HG02571 (cell line): ENCODE measurements at regions not wholly inside any gene's neighbourhood (a gene's known extent, or its start where the extent isn't known, plus 50 kb on each side); places are given as distances from the start of the nearest gene placed in this dataset.

Experiments
- ATAC-seq: cut with Tn5 transposase; IDR thresholded peaks from one replicate; pipeline ENCODE4 v1.9.1; 2021; ENCODE audit warnings: mild to moderate bottlenecking, moderate library complexity; ENCODE audit not compliant: unreplicated experiment

- ATAC-seq: no peak
Measured at GRCh38 chr17:77454242-77455095, 313.7 kb downstream of the SEC14L1 start.

GRCh38 chr17:77455111-77455890 lies 314.5 kb downstream of the SEC14L1 start:
- ATAC-seq: no peak

- no peak for ATAC-seq
Measured at GRCh38 chr17:77455891-77456260, 315.1 kb downstream of the SEC14L1 start.

GRCh38 chr17:77456271-77456950 lies 315.6 kb downstream of the SEC14L1 start:
- no peak for ATAC-seq

- no peak for ATAC-seq
Measured at GRCh38 chr17:77456951-77457548, 316.3 kb downstream of the SEC14L1 start.

GRCh38 chr17:77457572-77458201 lies 316.9 kb downstream of the SEC14L1 start:
- ATAC-seq: no peak

- ATAC-seq: no peak
Measured at GRCh38 chr17:77458202-77459017, 317.6 kb downstream of the SEC14L1 start.

- ATAC-seq: no peak
Measured at GRCh38 chr17:77459018-77459755, 318.4 kb downstream of the SEC14L1 start.

- ATAC-seq: no peak
Measured at GRCh38 chr17:77460514-77461046, 319.8 kb downstream of the SEC14L1 start.

GRCh38 chr17:77461277-77462057 lies 320.7 kb downstream of the SEC14L1 start:
- no peak for ATAC-seq

GRCh38 chr17:77462090-77462489 lies 321.3 kb downstream of the SEC14L1 start:
- ATAC-seq: no peak

- ATAC-seq: no peak
Measured at GRCh38 chr17:77462553-77463497, 322.1 kb downstream of the SEC14L1 start.

- ATAC-seq: no peak
Measured at GRCh38 chr17:77464988-77465357, 324.2 kb downstream of the SEC14L1 start.

GRCh38 chr17:77465358-77466041 lies 324.7 kb downstream of the SEC14L1 start:
- no peak for ATAC-seq

GRCh38 chr17:77466140-77466539 lies 325.4 kb downstream of the SEC14L1 start:
- no peak for ATAC-seq

- no peak for ATAC-seq
Measured at GRCh38 chr17:77466596-77467223, 325.9 kb downstream of the SEC14L1 start.
